ENCODE measurements at regions not wholly inside any gene's neighbourhood (a gene's known extent, or its start where the extent isn't known, plus 50 kb on each side); places are given as distances from the start of the nearest gene placed in this dataset.

- DNase-seq, result no peak
Measured at GRCh38 chr17:73724341-73724740, 80.1 kb upstream of the SDK2 start.

- DNase-seq, result no peak
Measured at GRCh38 chr17:73724990-73725389, 80.7 kb upstream of the SDK2 start.

- no peak for DNase-seq
Measured at GRCh38 chr17:73725794-73726515, 81.7 kb upstream of the SDK2 start.

- DNase-seq, result no peak
Measured at GRCh38 chr17:73727941-73728340, 83.7 kb upstream of the SDK2 start.

- no peak for DNase-seq
Measured at GRCh38 chr17:73729101-73729500, 84.9 kb upstream of the SDK2 start.

- no peak for DNase-seq
Measured at GRCh38 chr17:73731733-73732132, 87.5 kb upstream of the SDK2 start.

DNA sequence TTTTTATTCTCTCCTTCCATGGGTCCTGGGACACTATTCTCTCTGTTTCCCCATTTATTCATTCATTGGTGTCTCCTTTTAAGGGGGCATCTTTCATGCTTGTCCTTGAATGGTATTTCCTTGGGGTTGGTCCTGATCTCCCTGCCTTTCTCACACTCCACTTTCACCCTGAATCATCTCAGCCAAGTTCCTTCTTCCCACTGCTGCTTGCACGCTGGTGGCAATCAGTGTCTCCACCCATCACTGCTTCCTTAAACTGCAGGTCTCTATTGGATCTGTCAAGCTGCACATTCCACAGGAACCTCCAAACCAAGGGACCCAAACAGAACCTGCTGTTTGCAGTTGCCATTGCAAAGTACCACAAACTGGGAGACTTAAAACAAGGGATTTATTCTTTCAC is 89.3 kb upstream of the SDK2 start:
- DNase-seq, result no peak

GRCh38 chr17:73735245-73735644 is 91.0 kb upstream of the SDK2 start:
- DNase-seq, result no peak

GRCh38 chr17:73738751-73739575 is 94.7 kb upstream of the SDK2 start:
- no peak for DNase-seq

GRCh38 chr17:73740370-73740769 is 96.1 kb upstream of the SDK2 start:
- DNase-seq, result no peak

DNA sequence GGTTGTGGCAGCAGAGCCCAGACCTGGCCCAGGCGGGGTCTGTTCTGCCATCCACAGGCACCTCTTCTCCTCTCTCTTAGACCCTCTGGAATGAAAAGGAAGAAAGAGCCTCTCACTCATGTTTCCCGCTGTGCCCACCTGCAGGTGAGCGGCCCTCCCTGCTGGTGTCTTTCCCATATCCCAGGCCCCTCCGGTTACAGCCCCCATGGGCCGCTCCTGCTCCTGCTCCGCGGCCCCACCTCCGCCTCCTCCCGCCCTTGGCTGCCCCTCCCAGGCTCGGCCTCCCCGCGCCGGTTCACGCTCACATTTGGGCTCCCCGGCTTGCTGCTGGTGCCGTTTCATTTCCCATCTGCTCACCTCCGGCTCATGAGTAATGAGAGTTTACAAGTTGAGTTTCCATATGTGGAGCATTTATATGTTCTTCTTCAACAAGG is 98.7 kb upstream of the SDK2 start:
- no peak for DNase-seq

GRCh38 chr17:73743518-73744201 is 99.4 kb upstream of the SDK2 start:
- DNase-seq, result no peak

- no peak for DNase-seq
Measured at GRCh38 chr17:73744411-73744810, 100.2 kb upstream of the SDK2 start.

DNA sequence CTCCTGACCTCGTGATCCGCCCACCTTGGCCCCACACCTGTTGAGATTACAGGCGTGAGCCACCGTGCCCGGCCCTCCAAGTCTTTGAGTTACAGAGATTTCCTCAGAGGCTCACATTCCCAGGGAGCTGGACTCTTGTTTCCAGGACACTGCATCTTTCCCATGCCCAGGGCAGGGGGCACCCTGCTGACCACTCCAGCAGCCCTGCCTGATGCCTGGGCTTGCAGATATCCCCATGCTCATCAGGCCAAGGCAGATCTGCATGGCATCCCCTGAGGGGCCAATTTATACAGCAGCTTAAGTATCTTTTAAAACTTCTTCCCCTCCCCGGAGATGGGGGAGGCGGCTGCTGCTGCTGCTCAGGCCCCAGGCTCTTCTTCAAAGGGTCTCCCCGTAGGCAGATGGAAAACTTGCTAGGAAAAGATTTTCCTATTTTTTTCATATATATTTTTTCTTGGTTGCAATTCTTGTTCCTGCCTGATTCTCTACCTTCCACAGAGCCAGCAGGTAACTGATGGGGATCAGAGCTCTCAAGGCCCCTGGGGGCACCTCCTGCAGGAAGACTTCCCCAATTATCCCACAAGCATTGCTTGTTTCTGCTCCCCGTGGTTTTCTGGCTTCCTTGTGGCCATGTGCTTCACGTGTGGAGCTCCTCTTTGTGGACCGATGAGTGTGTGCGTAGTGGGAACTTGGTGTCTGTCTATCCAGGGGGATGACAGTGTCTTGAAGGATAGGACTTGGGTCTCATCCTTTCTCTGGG is 102.2 kb upstream of the SDK2 start:
- no peak for DNase-seq

GRCh38 chr17:73747221-73748002 is 103.2 kb upstream of the SDK2 start:
- no peak for DNase-seq

DNA sequence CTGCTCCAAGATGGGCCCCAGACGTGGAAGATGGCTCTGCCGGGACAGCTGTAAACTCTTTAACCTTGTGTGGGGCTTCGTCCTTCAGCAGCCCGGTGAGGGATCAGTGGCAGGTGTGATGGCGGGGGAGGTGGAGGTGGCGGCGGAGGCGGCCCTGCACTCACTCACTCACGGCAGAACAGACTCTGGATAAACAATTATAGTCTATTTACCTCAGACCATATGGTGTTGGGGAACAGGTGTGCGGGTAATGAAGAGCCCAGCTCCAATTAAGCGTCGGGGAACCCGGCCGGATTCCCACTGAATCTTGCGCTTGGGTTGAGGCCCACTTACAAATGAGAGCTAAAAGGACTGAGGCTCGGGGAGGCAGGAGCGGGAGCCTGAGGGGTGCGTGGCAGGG is 104.3 kb upstream of the SDK2 start:
- no peak for DNase-seq

GRCh38 chr17:73749337-73749823 is 105.1 kb upstream of the SDK2 start:
- DNase-seq, result no peak

DNA sequence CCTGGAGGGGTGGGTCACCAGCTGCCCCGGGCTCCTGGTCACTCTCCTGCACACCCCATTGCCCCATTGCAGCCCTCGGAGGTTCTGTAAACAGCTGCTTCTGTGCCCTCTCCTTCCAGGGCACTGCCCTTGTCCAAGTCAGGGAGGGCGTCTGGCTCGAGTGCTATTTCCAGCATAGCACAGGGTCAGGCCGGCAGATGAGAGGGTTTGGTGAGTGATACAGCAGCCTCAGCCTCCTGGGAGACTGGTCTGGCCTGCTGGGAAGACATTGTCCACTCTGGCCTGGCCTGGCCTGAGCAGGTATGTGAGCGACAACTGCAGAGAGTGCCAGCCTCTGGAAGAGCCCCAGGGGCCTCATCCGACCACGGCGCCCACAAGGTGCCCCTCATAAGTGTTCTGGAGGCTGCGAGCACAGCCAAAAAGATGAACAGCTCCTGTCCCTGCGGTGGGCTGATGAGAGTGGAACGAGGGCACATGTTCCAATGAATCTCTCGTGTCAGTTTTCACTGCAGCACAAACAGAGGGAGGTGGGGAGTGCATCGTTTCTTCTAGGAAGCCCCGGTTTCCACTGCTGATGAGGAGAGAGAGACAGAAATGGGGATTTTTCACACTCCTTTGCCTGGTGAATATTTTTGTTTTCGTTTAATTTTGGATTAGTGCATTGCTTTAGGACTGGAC is 105.8 kb upstream of the SDK2 start:
- DNase-seq, result no peak

DNA sequence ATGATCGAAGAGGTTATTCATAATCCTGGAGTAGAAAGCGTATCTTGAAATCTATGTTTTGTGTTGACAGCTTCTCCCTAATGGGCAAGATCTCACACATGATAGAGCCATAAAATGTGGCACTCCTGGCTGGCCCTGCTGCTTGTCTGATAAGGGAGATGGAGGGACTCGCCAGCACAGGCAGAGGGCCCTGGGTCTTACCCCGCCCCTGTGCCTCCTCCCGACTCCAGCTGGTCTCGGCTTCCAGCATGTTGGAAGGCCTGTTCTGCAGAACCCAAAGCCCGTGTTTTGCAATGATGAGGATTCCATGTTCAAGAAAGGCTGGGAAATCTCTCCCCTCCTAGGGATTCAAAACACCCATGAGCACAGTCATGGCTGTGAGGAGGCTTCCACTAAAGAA is 106.7 kb upstream of the SDK2 start:
- no peak for DNase-seq

GRCh38 chr17:73753751-73754496 is 109.7 kb upstream of the SDK2 start:
- DNase-seq, result no peak

All from T-helper 9 cell (primary cell).